ENCODE measurements at regions not wholly inside any gene's neighbourhood (a gene's known extent, or its start where the extent isn't known, plus 50 kb on each side); places are given as distances from the start of the nearest gene placed in this dataset.

- no peak for TF ChIP-seq CTCF (IDR thresholded peaks at IDR 0.05)
- no peak for DNase-seq
- peaks cover 14% of the 10 kb centered on the region for H3K9me3 ChIP-seq
- intact Hi-C loops (cut with DNase I, micrococcal nuclease) = no loop called here
- no peak overlapping the region for H3K4me3 ChIP-seq
- H3K36me3 ChIP-seq (ENCODE audit: low read depth) = no peaks in the 10 kb centered on the region
- no peaks in the 10 kb centered on the region for H3K4me1 ChIP-seq (ENCODE audit: low read depth)
- ATAC-seq = no peak
Observed at GRCh38 chr20:60795651-60796050, 456.4 kb upstream of the CDH4 start.

GRCh38 chr20:60800185-60800584 lies 451.9 kb upstream of the CDH4 start:
- Histone ChIP-seq H3K4me3 (no peak overlapping the region), H3K4me1 (ENCODE audit: low read depth) (no peaks in the 10 kb centered on the region), H3K9me3 (peaks cover 15% of the 10 kb centered on the region), H3K36me3 (ENCODE audit: low read depth) (no peaks in the 10 kb centered on the region)
- no peak for TF ChIP-seq CTCF (IDR thresholded peaks at IDR 0.05)
- ATAC-seq (no peak), DNase-seq (no peak)
- intact Hi-C loops (cut with DNase I, micrococcal nuclease) = no loop called here

GRCh38 chr20:60802676-60803075 lies 449.4 kb upstream of the CDH4 start:
- intact Hi-C loops (cut with DNase I, micrococcal nuclease) = no loop called here

GRCh38 chr20:60803335-60804055 lies 448.6 kb upstream of the CDH4 start:
- DNase-seq (no peak), ATAC-seq (no peak)
- TF ChIP-seq CTCF (IDR thresholded peaks at IDR 0.05) = no peak
- Histone ChIP-seq H3K4me3 (no peak overlapping the region), H3K36me3 (ENCODE audit: low read depth) (no peaks in the 10 kb centered on the region), H3K9me3 (peaks cover 15% of the 10 kb centered on the region), H3K4me1 (ENCODE audit: low read depth) (no peaks in the 10 kb centered on the region)
- intact Hi-C loops (cut with DNase I, micrococcal nuclease) = no loop called here

More at GRCh38 chr20:60802676-60803075, 449.4 kb upstream of the CDH4 start:
- ATAC-seq (no peak), DNase-seq (no peak)
- Histone ChIP-seq H3K4me3 (no peak overlapping the region), H3K4me1 (ENCODE audit: low read depth) (no peaks in the 10 kb centered on the region), H3K36me3 (ENCODE audit: low read depth) (no peaks in the 10 kb centered on the region), H3K9me3 (peaks cover 15% of the 10 kb centered on the region)
- TF ChIP-seq CTCF (IDR thresholded peaks at IDR 0.05) = no peak

GRCh38 chr20:60804240-60804917 lies 447.7 kb upstream of the CDH4 start:
- no peak for TF ChIP-seq CTCF (IDR thresholded peaks at IDR 0.05)
- H3K36me3 ChIP-seq (ENCODE audit: low read depth) = no peaks in the 10 kb centered on the region
- H3K9me3 ChIP-seq = peaks cover 19% of the 10 kb centered on the region
- no peak overlapping the region for H3K4me3 ChIP-seq
- H3K4me1 ChIP-seq (ENCODE audit: low read depth) = no peaks in the 10 kb centered on the region
- ATAC-seq (no peak), DNase-seq (no peak)
- intact Hi-C loops (cut with DNase I, micrococcal nuclease) = no loop called here
